Activated CD4-positive, alpha-beta memory T cell treated with anti-CD3 and anti-CD28 coated beads, Interleukin-2, amount 10 ng/mL, durations not matched to agents 7 days and 5 days (primary cell): ENCODE measurements at regions not wholly inside any gene's neighbourhood (a gene's known extent, or its start where the extent isn't known, plus 50 kb on each side); places are given as distances from the start of the nearest gene placed in this dataset.

Experiments used
- CTCF ChIA-PET: fragments of 350-600 bp; sonication (Branson Sonifier 250); formaldehyde crosslinking; loops from one replicate; lab custom pipeline; 2021; ENCODE audit warnings: antibody characterized with exemption, inconsistent platforms; lab: Charles Lee
- POLR2A ChIA-PET: fragments of 350-600 bp; sonication (Branson Sonifier 250); formaldehyde crosslinking; loops from one replicate; lab custom pipeline; 2021; ENCODE audit warnings: antibody characterized with exemption; lab: Charles Lee
- DNase-seq: peaks from one replicate; pipeline ENCODE4 v3.0.0-alpha.2; 2020
- H3K27ac Mint-ChIP-seq: one replicate; pipeline ENCODE4 v1.8.0; 2021; ENCODE audit warnings: mild to moderate bottlenecking, mixed read lengths
- H3K27me3 Mint-ChIP-seq: one replicate; pipeline ENCODE4 v1.8.0; 2021; ENCODE audit warnings: mixed read lengths
- H3K36me3 Mint-ChIP-seq: one replicate; pipeline ENCODE4 v1.8.0; 2021; ENCODE audit warnings: low read depth, mixed read lengths
- H3K4me1 Mint-ChIP-seq: one replicate; pipeline ENCODE4 v1.8.0; 2021; ENCODE audit warnings: mixed read lengths
- H3K4me3 Mint-ChIP-seq: one replicate; pipeline ENCODE4 v1.8.0; 2021; ENCODE audit warnings: mild to moderate bottlenecking, mixed read lengths
- H3K9me3 Mint-ChIP-seq: one replicate; pipeline ENCODE4 v1.8.0; 2021; ENCODE audit warnings: mixed read lengths

DNA sequence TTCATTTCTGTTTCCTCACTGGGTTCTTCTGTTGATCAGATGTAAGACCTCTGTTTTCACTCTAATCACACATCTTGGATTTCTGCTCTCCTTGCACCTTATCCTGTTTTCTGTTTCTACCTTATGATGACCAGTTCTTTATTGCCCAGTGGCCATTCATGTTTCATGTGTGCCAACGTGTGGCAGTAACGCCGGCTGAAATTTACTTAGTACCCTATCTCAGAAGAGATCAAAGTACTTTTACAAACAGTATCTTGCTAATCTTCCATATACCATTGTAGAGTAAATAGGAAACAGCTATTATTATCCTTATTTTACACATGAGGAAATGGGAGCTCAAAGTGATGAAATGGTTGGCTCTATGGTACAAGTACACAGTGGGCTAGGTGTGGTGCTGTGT is 74.0 kb downstream of the GATA3 start:
- POLR2A ChIA-PET = interaction anchor here (1.6 kb wide), 1 partner anchor 8 kb away, joined by 7 read pairs; no protein-coding TSS in a partner anchor
- CTCF ChIA-PET = interaction anchor here (1.3 kb wide), 1 partner anchor 204 kb away, joined by 3 read pairs; no protein-coding TSS in a partner anchor
- H3K4me1 Mint-ChIP-seq = peaks cover 41% of the 10 kb centered on the region
- H3K36me3 Mint-ChIP-seq = peaks cover 13% of the 10 kb centered on the region
- no peaks in the 10 kb centered on the region for H3K9me3 Mint-ChIP-seq
- no peak overlapping the region for H3K4me3 Mint-ChIP-seq
- no peak for DNase-seq
- H3K27ac Mint-ChIP-seq = no peak overlapping the region
- H3K27me3 Mint-ChIP-seq = no peaks in the 10 kb centered on the region

DNA sequence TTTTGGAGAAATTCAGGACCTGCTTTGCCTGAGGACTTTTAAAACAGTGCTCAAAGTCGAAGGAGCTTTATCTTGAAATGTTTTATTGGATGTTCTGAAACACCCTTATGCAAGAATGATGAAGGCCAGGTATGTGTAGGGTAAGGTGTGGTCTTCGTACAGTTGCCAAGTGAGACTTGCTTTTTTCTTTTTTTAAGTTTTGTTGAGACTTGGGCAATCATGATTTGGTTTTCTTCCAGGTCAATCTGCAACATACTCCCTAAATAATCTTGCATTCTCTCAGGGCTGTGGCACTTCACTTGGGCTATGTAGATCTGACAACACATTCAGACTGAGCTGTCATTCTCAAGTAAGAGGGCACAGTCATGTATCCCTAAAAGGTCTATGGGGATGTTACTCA is 75.0 kb downstream of the GATA3 start:
- POLR2A ChIA-PET = interaction anchor here (0.5 to 1.7 kb wide), 3 partner anchors 8 to 70 kb away, joined by 3 to 7 read pairs (median 7); no protein-coding TSS in a partner anchor
- CTCF ChIA-PET = interaction anchor here (1.3 kb wide), 1 partner anchor 203 kb away, joined by 3 read pairs; no protein-coding TSS in a partner anchor
- DNase-seq = no peak
- H3K36me3 Mint-ChIP-seq = peaks cover 13% of the 10 kb centered on the region
- H3K4me3 Mint-ChIP-seq = no peak overlapping the region
- no peaks in the 10 kb centered on the region for H3K27me3 Mint-ChIP-seq
- no peaks in the 10 kb centered on the region for H3K9me3 Mint-ChIP-seq
- no peak overlapping the region for H3K27ac Mint-ChIP-seq
- peaks cover 49% of the 10 kb centered on the region for H3K4me1 Mint-ChIP-seq

DNA sequence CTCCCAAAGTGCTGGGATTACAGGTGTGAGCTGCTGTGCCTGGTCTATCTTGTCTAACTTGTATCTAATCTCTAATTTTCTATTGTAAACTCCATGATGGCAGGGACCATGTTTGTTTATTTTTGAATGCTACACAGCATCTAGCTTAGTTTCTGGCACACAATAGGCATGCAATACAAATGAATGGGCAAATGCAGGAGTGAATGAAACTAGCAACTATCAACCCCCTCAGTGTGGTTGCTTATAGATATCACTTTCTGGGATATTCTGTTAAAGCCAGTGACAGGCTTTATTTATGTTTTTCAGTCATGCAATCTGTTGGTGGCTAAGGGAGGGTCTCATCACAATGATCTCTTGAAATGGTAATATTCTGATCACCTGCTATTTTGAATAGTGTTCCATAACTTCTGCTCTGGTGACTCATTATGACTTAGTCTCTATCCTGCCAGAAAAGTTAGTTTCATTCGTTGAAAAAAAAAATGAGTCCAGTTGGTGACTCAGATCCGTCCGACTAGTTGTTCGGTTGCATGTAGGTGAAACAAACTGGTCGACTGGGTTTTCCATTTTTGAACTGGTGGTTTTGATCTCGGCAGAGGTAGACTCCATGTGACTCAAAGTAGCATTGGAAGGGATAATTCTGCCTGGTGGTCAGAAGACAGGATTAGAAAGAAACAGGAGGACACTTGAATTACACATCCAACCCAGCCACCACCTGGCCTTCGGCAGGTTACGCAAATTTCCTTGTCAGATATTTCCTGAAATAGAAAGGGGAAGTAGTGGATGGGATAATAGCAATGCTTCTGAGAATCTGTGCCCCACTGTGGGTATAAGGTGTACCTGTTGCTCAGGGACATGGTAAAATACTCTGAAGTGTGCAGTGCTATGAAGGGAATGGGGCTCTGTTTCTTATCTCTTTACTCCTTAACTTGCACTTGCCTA is 76.8 kb downstream of the GATA3 start:
- peaks cover 13% of the 10 kb centered on the region for H3K36me3 Mint-ChIP-seq
- POLR2A ChIA-PET = interaction anchor here (1.7 kb wide), 1 partner anchor 72 kb away, joined by 7 read pairs; no protein-coding TSS in a partner anchor
- H3K4me3 Mint-ChIP-seq = peak overlapping the region; percentile 50
- no peaks in the 10 kb centered on the region for H3K27me3 Mint-ChIP-seq
- no peaks in the 10 kb centered on the region for H3K9me3 Mint-ChIP-seq
- peak; percentile 64 for DNase-seq
- H3K27ac Mint-ChIP-seq = peak overlapping the region; percentile 88
- CTCF ChIA-PET = interaction anchor here (1.2 kb wide), 1 partner anchor 70 kb away, joined by 6 read pairs; no protein-coding TSS in a partner anchor
- peaks cover 59% of the 10 kb centered on the region for H3K4me1 Mint-ChIP-seq

DNA sequence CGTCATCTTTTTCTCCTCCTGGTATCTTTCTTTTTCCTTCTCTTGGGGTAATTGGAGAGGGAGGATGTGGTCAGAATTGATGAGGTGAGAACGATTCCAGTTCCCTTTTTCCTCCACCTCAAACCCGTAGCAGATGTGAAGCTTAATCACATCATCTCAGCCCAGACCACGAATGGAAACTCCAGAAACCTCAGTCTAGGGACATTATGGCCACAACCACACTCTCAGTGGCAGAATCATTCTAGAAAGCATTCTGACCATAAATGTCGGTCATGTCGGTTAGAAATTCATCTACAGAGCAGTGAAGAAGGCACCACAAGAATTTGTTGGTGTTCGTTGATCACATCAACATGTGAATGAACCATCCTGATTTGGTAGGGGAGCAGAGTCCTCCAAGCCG is 78.7 kb downstream of the GATA3 start:
- Mint-ChIP-seq H3K4me1 (peaks cover 78% of the 10 kb centered on the region), H3K27ac (peak overlapping the region; percentile 86), H3K27me3 (no peaks in the 10 kb centered on the region), H3K36me3 (peaks cover 8% of the 10 kb centered on the region), H3K4me3 (peak overlapping the region; percentile 65), H3K9me3 (no peaks in the 10 kb centered on the region)
- CTCF ChIA-PET = interaction anchor here (0.7 to 1.9 kb wide), 3 partner anchors 33 to 199 kb away, joined by 3 to 8 read pairs (median 3); no protein-coding TSS in a partner anchor
- POLR2A ChIA-PET = interaction anchor here (0.8 to 2.7 kb wide), 15 partner anchors 16 to 269 kb away, joined by 3 to 20 read pairs (median 3); partner anchors contain the start of gene GATA3
- DNase-seq = peak; percentile 70

DNA sequence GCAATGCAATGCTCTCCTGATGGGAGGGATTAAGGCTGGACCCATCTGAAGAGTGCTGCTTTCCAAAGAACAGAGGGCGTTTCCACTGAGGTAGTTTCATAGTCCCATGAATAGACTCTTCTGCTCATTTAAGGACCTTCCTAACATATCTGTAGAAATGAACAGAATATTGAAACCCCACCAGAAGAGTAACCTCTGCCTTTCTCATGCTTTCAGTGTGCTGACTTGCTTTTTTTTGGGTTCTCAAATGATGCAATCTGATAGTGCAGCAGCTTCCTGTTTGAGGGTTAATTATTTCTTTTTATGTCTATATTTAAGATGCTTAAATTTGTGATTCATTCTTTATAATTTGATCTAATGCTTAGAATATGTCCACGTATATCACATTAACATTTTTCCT is 82.2 kb downstream of the GATA3 start:
- Mint-ChIP-seq H3K36me3 (peaks cover 13% of the 10 kb centered on the region), H3K27me3 (no peaks in the 10 kb centered on the region), H3K27ac (peak overlapping the region; percentile 97), H3K9me3 (no peaks in the 10 kb centered on the region), H3K4me3 (peak overlapping the region; percentile 82), H3K4me1 (peaks cover 72% of the 10 kb centered on the region)
- no peak for DNase-seq
- POLR2A ChIA-PET = interaction anchor here (0.8 to 7.8 kb wide), 24 partner anchors 8 to 318 kb away, joined by 3 to 121 read pairs (median 4); partner anchors contain the start of genes GATA3 and TAF3
- CTCF ChIA-PET = interaction anchor here (1.0 to 1.6 kb wide), 4 partner anchors 76 to 266 kb away, joined by 3 to 6 read pairs (median 4); no protein-coding TSS in a partner anchor

DNA sequence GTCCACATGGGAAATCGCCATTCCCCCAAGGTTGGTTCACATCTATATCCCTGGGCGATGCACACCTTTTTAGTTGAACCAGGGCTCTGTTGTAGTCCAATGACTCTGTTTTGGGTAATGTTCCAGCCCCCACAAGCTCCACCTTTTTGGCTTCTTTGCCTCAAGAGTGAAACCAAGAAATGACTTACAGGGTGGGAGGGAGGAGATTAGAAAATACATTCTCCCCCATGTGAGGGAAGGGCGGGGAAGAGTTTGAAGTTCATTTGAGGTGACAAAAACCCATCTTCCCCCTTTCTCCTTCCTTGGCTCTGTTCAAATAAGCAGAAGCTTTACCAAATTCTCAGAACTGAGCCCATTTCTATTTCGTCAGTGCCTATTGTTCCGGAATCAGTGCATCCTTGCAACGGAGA is 82.8 kb downstream of the GATA3 start:
- H3K27ac Mint-ChIP-seq = peak overlapping the region; percentile 97
- H3K36me3 Mint-ChIP-seq = peaks cover 13% of the 10 kb centered on the region
- peak overlapping the region; percentile 82 for H3K4me3 Mint-ChIP-seq
- ChIA-PET CTCF (interaction anchor here (1.0 to 1.6 kb wide), 3 partner anchors 77 to 265 kb away, joined by 4 to 6 read pairs (median 5); no protein-coding TSS in a partner anchor), POLR2A (interaction anchor here (0.8 to 7.8 kb wide), 24 partner anchors 9 to 319 kb away, joined by 3 to 121 read pairs (median 4); partner anchors contain the start of genes GATA3 and TAF3)
- peaks cover 67% of the 10 kb centered on the region for H3K4me1 Mint-ChIP-seq
- no peaks in the 10 kb centered on the region for H3K27me3 Mint-ChIP-seq
- peak; percentile 76 for DNase-seq
- no peaks in the 10 kb centered on the region for H3K9me3 Mint-ChIP-seq

DNA sequence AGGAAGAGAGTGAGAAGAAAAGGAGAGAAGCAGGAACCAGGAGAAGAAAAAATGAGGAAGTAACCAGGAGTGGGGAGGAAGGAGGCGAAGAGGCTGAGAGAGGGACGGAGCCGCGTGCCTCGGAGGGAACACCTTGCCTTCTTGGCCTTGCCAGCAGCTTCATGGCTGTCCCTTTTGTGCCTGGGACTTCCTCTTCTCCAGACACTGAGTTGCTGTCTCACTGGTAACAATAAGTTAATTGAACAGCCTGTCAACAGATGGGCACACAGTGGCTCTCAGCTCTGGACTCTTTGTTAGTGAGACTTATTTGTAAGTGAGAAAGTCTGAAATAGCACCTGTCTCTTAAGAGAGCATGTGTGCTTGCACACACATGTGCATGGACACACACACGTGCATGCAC is 83.2 kb downstream of the GATA3 start:
- no peaks in the 10 kb centered on the region for H3K27me3 Mint-ChIP-seq
- ChIA-PET POLR2A (interaction anchor here (1.0 to 7.8 kb wide), 18 partner anchors 9 to 313 kb away, joined by 3 to 121 read pairs (median 5); partner anchors contain the start of gene GATA3), CTCF (interaction anchor here (1.0 to 1.6 kb wide), 2 partner anchors 77 to 265 kb away, joined by 5 to 6 read pairs; no protein-coding TSS in a partner anchor)
- H3K4me1 Mint-ChIP-seq = peaks cover 64% of the 10 kb centered on the region
- H3K27ac Mint-ChIP-seq = peak overlapping the region; percentile 97
- peaks cover 13% of the 10 kb centered on the region for H3K36me3 Mint-ChIP-seq
- DNase-seq = peak; percentile 56
- peak overlapping the region; percentile 82 for H3K4me3 Mint-ChIP-seq
- no peaks in the 10 kb centered on the region for H3K9me3 Mint-ChIP-seq

DNA sequence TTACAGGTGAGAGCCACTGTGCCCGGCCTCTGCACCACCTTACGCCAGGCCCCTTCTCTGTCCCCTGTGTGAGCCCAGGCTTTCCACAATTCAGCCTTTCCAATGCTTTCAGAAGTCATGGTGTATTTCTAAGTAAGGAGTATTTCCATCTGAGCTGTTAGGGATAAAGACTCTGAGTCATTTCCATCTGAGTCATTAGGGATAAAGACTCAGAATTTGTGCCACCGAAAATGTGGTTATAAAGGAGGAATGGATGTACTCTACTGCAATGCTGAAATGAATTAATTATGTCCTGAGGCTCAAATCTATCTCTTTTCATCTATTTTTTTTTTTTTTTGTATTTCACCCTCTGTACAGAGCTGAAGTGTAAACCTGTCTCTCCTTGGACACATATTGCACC is 84.0 kb downstream of the GATA3 start:
- Mint-ChIP-seq H3K4me3 (peak overlapping the region; percentile 82), H3K9me3 (no peaks in the 10 kb centered on the region), H3K4me1 (peaks cover 56% of the 10 kb centered on the region), H3K36me3 (peaks cover 10% of the 10 kb centered on the region), H3K27ac (peak overlapping the region; percentile 97), H3K27me3 (no peaks in the 10 kb centered on the region)
- no peak for DNase-seq
- POLR2A ChIA-PET = interaction anchor here (0.6 to 7.8 kb wide), 9 partner anchors 65 to 313 kb away, joined by 3 to 121 read pairs (median 13); no protein-coding TSS in a partner anchor
- CTCF ChIA-PET = interaction anchor here (1.6 kb wide), 1 partner anchor 264 kb away, joined by 5 read pairs; no protein-coding TSS in a partner anchor

DNA sequence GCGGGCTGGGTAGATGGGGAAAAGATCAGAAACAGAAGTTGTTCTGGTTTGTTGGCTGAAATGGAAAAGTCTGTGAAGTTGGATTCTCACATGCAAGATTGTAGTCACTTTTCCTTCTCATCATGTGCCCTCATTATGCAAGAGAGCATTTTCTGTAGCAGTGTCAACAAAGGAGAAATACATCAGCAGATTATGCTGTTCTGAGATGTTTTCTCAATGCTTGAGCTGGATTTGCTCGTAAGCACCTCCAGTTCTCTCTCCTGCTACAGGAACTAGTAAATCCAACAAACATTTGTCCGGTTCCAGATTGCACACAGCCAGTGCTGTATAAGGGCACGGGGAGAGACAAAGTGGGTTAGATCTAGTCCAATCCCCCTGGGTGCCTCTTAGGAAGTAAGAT is 90.0 kb downstream of the GATA3 start:
- POLR2A ChIA-PET = interaction anchor here (1.3 kb wide), 1 partner anchor 84 kb away, joined by 3 read pairs; no protein-coding TSS in a partner anchor
- no peak overlapping the region for H3K4me3 Mint-ChIP-seq
- CTCF ChIA-PET = no interaction called here
- peaks cover 3% of the 10 kb centered on the region for H3K27me3 Mint-ChIP-seq
- H3K36me3 Mint-ChIP-seq = peaks cover 9% of the 10 kb centered on the region
- no peak overlapping the region for H3K27ac Mint-ChIP-seq
- no peak for DNase-seq
- peaks cover 5% of the 10 kb centered on the region for H3K4me1 Mint-ChIP-seq
- H3K9me3 Mint-ChIP-seq = peaks cover 2% of the 10 kb centered on the region

DNA sequence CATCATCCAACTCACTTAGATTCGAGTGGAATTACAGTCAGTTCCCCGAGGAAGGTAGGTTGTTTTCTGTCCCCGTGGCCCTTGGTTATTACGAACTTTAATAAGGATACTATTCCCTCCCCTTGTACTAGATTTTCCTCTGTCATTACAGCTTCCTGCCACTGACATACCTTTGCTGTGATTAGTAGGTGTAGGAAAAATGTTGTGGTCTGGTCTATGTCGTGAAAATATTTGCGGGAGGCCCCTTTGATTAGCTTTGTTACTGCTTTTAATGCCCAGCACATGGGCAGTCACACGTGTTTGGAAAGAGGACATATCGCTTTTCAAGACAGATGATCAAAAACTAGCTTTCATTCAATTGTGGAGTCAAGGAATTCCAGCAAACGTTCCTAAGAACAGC is 92.2 kb downstream of the GATA3 start:
- Mint-ChIP-seq H3K27me3 (peaks cover 3% of the 10 kb centered on the region), H3K9me3 (peaks cover 2% of the 10 kb centered on the region), H3K4me3 (no peak overlapping the region), H3K27ac (no peak overlapping the region), H3K4me1 (no peaks in the 10 kb centered on the region), H3K36me3 (peaks cover 3% of the 10 kb centered on the region)
- ChIA-PET POLR2A (no interaction called here), CTCF (interaction anchor here (1.1 kb wide), 1 partner anchor 52 kb away, joined by 3 read pairs; no protein-coding TSS in a partner anchor)
- no peak for DNase-seq

DNA sequence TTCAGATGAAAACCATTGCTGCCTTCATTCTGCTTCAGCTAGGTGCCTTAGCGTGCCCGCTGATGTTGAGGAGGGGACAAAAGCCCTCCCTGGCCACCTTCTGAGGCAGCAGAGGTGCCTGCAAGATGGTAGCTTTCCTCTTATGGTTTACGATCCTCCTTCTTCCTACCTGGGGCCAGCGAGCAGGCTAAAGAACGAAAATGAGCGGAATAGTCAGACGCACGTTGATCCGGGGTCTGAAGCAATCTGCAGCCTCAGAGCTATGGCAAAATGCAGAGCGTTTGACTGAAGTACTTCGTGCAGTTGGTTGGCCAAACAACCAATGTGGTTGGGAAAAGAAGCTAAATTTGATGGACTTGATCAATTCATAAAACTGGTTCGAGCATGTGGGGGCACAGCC is 95.5 kb downstream of the GATA3 start:
- no peak overlapping the region for H3K27ac Mint-ChIP-seq
- H3K9me3 Mint-ChIP-seq = no peaks in the 10 kb centered on the region
- peaks cover 8% of the 10 kb centered on the region for H3K27me3 Mint-ChIP-seq
- ChIA-PET CTCF (no interaction called here), POLR2A (interaction anchor here (0.8 kb wide), 1 partner anchor 13 kb away, joined by 3 read pairs; no protein-coding TSS in a partner anchor)
- DNase-seq = no peak
- H3K36me3 Mint-ChIP-seq = no peaks in the 10 kb centered on the region
- no peak overlapping the region for H3K4me3 Mint-ChIP-seq
- H3K4me1 Mint-ChIP-seq = peaks cover 7% of the 10 kb centered on the region

DNA sequence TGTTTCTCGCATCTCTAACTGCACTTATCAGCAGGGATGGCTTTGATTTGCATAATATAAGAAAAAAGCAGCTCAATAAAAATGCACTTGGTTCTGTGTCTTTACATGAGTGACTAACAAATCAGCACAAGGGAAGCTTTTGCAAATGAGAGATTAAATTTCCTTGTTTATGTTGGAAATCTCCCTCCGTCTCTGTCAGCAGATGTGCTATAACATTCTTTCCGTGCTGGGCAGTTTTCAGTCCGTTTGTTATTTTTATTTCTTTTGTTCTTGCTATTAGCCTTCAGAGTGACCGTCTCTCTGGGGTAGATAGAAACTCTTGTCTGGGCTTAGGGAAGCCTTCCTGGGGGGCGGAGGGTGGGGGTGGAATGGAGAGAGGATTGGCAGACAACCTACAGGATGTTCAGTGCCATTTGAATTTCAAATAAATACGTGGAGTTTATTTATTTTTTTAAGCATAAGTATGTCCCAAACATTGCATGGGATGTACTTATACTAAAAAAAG is 96.0 kb downstream of the GATA3 start:
- no peak overlapping the region for H3K27ac Mint-ChIP-seq
- no peak for DNase-seq
- POLR2A ChIA-PET = no interaction called here
- H3K36me3 Mint-ChIP-seq = no peaks in the 10 kb centered on the region
- no peaks in the 10 kb centered on the region for H3K9me3 Mint-ChIP-seq
- peaks cover 7% of the 10 kb centered on the region for H3K4me1 Mint-ChIP-seq
- CTCF ChIA-PET = no interaction called here
- no peak overlapping the region for H3K4me3 Mint-ChIP-seq
- peaks cover 8% of the 10 kb centered on the region for H3K27me3 Mint-ChIP-seq
